Peyer's patch (tissue), 4 donors: ENCODE measurements at regions not wholly inside any gene's neighbourhood (a gene's known extent, or its start where the extent isn't known, plus 50 kb on each side); places are given as distances from the start of the nearest gene placed in this dataset.

Experiments used
- CTCF ChIP-seq, 6 experiments: fragments of 450-650 bp in 4 of 6; fragments of 200-600 bp in 2 of 6; sonication (generic) in 1 of 6; IDR thresholded peaks; one replicate each; pipeline ENCODE4 v1.5.1; 2017 to 2019; ENCODE audit warnings: antibody characterized with exemption in 6 of 6, mild to moderate bottlenecking in 3 of 6, moderate library complexity in 1 of 6
- POLR2A ChIP-seq, 2 donors: fragments of 450-650 bp; IDR thresholded peaks; one replicate each; pipeline ENCODE4 v1.5.1; 2017; ENCODE audit warnings: antibody characterized with exemption in 2 of 2, mild to moderate bottlenecking in 2 of 2, moderate library complexity in 2 of 2

GRCh38 chr14:40371011-40371410 lies 938.8 kb upstream of the FBXO33 start:
- no peak for TF ChIP-seq CTCF (IDR thresholded peaks at IDR 0.05)
- no peak for TF ChIP-seq POLR2A (IDR thresholded peaks at IDR 0.05)
